OCI-LY1 (cell line): ENCODE measurements at regions not wholly inside any gene's neighbourhood (a gene's known extent, or its start where the extent isn't known, plus 50 kb on each side); places are given as distances from the start of the nearest gene placed in this dataset.

Source experiments
- CTCF ChIP-seq: fragments of 200-600 bp; sonication (generic), shearing (Covaris generic); IDR thresholded peaks from 2 replicates; pipeline ENCODE4 v1.5.1; 2017; ENCODE audit warnings: mild to moderate bottlenecking, antibody characterized with exemption, low read length, moderate library complexity, mixed read lengths
- EZH2 ChIP-seq: fragments of 200-600 bp; sonication (generic), shearing (Covaris generic); IDR thresholded peaks from 2 replicates; pipeline ENCODE4 v1.8.0; 2017; ENCODE audit warnings: borderline replicate concordance, mixed run types, mild to moderate bottlenecking, antibody characterized with exemption, low read length, moderate library complexity, mixed read lengths

DNA sequence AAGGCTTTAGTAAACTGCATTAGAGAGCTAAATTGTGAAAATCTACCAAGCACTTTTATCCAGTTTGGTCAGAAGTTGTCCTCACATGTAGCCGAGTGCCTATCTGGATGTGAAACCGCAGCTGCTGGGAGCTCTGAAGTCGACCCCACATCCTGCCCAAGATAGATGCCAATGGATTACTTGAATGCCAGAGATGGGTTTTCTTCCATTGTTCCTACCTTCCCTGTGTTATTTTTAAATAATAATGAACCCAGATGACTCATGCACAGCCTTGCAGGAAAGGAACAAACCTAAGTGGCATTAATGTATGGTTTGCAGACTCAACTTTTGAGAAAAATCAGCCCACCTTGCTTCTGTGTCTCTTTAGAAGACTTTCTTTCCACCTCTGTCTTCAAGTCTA is 408.5 kb downstream of the FBXO15 start:
- TF ChIP-seq CTCF (no peak), EZH2 (no peak)
